ENCODE measurements at regions not wholly inside any gene's neighbourhood (a gene's known extent, or its start where the extent isn't known, plus 50 kb on each side); places are given as distances from the start of the nearest gene placed in this dataset.

DNA sequence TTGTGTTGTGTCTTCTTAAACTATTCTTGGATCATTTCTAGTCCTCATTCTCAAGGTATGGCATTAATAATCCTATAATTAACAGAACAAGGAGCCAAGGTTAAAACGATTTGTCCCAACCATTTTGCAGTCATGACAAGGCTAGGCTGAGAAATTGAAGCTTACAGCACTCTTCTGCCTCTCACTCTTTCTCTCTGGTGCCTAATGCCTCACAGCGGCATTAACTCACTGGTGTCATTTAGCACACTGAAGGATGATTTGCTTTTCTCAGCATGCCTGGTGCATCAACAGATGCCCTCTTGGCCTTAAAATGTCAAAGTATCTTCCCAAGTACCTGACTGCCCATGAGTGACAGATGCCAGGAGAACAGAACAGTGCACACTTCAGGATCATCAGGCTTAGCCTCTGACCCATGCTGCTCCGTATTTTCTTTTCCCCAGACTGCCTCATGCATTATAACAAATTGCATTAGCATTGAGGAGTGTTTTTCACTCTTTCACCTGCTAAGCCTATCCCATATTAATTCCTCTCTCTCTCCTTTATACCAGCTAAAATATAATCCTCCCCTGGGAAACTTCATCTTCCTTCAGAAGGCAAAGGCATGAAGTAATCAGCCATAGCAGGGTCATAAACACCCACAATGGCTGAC, 61.1 kb upstream of the SV2C start:
- Histone ChIP-seq H3K4me1 (ENCODE audit: low read depth) (no peaks in the 10 kb centered on the region), H3K9me3 (ENCODE audit: low read depth) (no peaks in the 10 kb centered on the region), H3K27me3 (no peaks in the 10 kb centered on the region), H3K36me3 (no peaks in the 10 kb centered on the region), H3K27ac (no peak overlapping the region), H3K4me3 (no peak overlapping the region)
- no peak for DNase-seq (ENCODE audit: low read depth in 1 of 2, low spot score in 1 of 2)
- no peak for TF ChIP-seq CTCF (IDR thresholded peaks at IDR 0.05; ENCODE audit: low read depth, low read length)

DNA sequence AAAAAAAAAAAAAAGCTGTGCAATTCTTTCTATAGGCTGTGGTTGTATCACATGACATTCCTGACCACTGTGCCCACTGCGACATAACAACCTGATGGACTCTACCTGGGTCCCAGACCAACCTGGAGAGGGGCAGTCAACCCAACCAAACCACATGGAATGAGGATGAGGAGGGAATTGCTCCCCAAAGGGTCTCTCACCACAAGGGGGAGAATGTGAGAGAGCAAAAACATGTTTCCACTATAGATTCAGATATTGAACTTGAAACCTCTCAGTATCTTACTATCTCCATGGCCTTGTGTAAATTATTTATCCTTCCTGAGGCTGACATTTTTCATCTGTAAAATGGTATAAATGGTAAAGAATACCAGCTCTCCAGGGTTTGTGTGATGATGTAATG, 66.9 kb upstream of the SV2C start:
- TF ChIP-seq CTCF (IDR thresholded peaks at IDR 0.05; ENCODE audit: low read depth, low read length), result no peak
- no peak for DNase-seq (ENCODE audit: low read depth in 1 of 2, low spot score in 1 of 2)
- H3K27ac ChIP-seq, result no peak overlapping the region

DNA sequence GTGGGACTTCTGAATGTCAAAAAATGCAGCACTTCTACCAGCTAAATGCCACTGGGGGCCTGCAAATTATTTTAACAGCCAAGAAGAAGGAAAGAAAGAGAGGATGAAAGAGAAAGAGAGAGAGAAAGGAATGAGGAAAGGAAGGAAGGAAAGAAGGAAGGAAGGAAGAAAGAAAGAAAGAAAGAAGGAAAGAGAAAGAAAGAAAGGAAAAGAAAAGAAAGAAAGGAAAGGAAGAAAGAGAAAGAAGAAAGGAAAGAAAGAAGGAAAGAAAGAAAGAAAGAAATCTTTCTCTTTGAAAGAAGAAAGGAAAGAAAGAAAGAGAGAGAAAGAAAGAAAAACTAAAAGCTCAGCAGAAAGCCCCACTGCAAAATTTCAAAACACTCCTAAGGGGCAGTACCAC, 69.2 kb upstream of the SV2C start:
- no peak for DNase-seq (ENCODE audit: low read depth in 1 of 2, low spot score in 1 of 2)
- Histone ChIP-seq H3K4me3 (no peak overlapping the region), H3K9me3 (ENCODE audit: low read depth) (no peaks in the 10 kb centered on the region), H3K4me1 (ENCODE audit: low read depth) (no peaks in the 10 kb centered on the region), H3K27ac (no peak overlapping the region), H3K36me3 (no peaks in the 10 kb centered on the region), H3K27me3 (no peaks in the 10 kb centered on the region)
- TF ChIP-seq CTCF (IDR thresholded peaks at IDR 0.05; ENCODE audit: low read depth, low read length), result no peak

More for the DNA sequence above, 66.9 kb upstream of the SV2C start:
- Histone ChIP-seq H3K9me3 (ENCODE audit: low read depth) (no peaks in the 10 kb centered on the region), H3K4me3 (no peak overlapping the region), H3K4me1 (ENCODE audit: low read depth) (no peaks in the 10 kb centered on the region), H3K36me3 (no peaks in the 10 kb centered on the region), H3K27me3 (no peaks in the 10 kb centered on the region)

GRCh38 chr5:76007904-76008303, 75.3 kb upstream of the SV2C start:
- Histone ChIP-seq H3K27ac (no peak overlapping the region), H3K27me3 (no peaks in the 10 kb centered on the region), H3K4me1 (ENCODE audit: low read depth) (no peaks in the 10 kb centered on the region), H3K9me3 (ENCODE audit: low read depth) (no peaks in the 10 kb centered on the region), H3K4me3 (no peak overlapping the region), H3K36me3 (no peaks in the 10 kb centered on the region)
- no peak for TF ChIP-seq CTCF (IDR thresholded peaks at IDR 0.05; ENCODE audit: low read depth, low read length)
- no peak for DNase-seq (ENCODE audit: low read depth in 1 of 2, low spot score in 1 of 2)

- Histone ChIP-seq H3K4me3 (no peak overlapping the region), H3K9me3 (ENCODE audit: low read depth) (no peaks in the 10 kb centered on the region), H3K27me3 (no peaks in the 10 kb centered on the region), H3K4me1 (ENCODE audit: low read depth) (no peaks in the 10 kb centered on the region), H3K27ac (no peak overlapping the region), H3K36me3 (no peaks in the 10 kb centered on the region)
- DNase-seq (ENCODE audit: low read depth in 1 of 2, low spot score in 1 of 2), result no peak
- no peak for TF ChIP-seq CTCF (IDR thresholded peaks at IDR 0.05; ENCODE audit: low read depth, low read length)
These were observed 82.6 kb upstream of the SV2C start for GRCh38 chr5:76000582-76000981.

Data from cardiac muscle cell (in vitro differentiated cells and primary cell).